ENCODE measurements at regions not wholly inside any gene's neighbourhood (a gene's known extent, or its start where the extent isn't known, plus 50 kb on each side); places are given as distances from the start of the nearest gene placed in this dataset.

DNA sequence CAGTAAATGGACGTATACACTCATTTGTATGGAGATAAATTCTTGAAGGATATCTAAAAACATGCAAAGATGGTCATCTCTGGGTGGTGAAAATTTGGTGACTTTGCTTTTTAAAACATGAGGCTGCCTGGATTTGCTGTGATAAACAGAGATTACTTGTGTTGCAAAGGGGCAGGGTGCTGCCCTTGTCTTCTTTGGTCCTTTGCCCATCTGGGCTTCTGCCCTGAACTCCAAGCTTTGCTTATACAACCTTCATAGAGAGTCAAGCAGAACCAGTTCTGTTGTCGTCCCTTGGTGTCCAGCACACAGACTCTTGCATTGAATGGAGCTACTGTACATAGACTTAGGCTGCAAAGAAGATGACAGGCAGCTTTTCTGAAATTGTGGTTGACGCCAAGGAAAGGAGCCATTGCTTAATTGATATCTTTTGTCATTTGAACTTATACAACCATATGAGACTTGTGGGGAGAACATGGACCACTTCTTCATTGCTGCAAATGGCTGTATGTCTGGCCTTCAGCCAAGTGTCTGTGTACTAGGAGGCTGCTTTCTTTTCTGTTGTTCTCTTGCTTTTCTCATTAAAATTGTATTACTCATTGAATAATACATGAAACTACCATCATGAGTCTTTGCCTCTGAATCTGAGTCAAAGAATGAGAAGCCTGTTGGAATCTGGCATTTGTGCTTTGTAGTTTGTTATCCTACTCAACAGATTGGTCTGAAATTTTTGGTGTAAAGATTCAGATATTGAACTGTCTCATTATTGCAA lies 152.5 kb downstream of the DMRT2 start:
- DNase-seq, result no peak

- DNase-seq, result no peak
These were observed 157.5 kb downstream of the DMRT2 start for GRCh38 chr9:1207686-1208085.

DNA sequence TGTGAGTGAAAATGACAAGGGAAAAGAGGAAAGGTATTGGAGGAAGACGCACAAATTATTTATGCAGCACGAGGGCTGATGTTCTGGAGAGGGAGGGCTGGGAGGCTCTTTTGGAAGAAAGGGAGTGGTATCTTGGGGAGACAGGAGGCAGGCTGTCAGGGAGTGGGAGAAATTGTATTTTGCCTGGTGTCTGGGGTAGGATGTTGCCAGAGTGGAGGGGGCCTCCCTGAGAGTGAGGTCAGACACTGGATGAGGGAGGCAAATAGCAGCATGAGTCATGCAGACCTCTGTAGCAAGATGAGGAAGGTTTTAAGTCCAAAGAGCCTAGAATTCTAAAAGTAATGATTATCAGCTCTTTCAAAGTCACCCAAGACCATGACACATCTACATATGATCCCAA lies 158.0 kb downstream of the DMRT2 start:
- no peak for DNase-seq

DNA sequence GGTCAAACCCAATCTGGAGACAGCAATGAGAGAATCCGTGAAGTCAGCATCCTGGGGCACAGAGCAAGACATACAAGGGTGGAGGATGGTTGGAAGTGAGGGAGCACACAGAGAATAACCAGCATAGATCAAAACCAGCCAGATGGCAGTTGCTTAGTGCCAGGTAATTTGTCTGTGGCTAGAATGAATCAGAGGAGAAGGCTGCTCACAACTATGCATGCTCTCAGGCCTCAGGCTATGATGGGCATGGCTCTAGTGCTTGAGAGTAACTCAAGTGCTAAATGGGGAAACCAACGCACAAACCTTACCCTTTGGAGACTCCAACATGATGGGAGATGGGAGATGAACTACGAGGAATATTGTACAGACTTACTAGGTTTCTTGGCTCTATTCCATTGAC lies 160.8 kb downstream of the DMRT2 start:
- no peak for DNase-seq

GRCh38 chr9:1216532-1216931 lies 166.4 kb downstream of the DMRT2 start:
- DNase-seq, result no peak

- no peak for DNase-seq
These were observed 166.9 kb downstream of the DMRT2 start for GRCh38 chr9:1217076-1217475.

GRCh38 chr9:1219284-1219683 lies 169.1 kb downstream of the DMRT2 start:
- no peak for DNase-seq

- DNase-seq, result no peak
These were observed 171.1 kb downstream of the DMRT2 start for GRCh38 chr9:1221298-1221697.

- DNase-seq, result no peak
These were observed 172.4 kb downstream of the DMRT2 start for GRCh38 chr9:1222511-1222910.

- DNase-seq, result no peak
These were observed 182.1 kb downstream of the DMRT2 start for GRCh38 chr9:1231998-1232919.

DNA sequence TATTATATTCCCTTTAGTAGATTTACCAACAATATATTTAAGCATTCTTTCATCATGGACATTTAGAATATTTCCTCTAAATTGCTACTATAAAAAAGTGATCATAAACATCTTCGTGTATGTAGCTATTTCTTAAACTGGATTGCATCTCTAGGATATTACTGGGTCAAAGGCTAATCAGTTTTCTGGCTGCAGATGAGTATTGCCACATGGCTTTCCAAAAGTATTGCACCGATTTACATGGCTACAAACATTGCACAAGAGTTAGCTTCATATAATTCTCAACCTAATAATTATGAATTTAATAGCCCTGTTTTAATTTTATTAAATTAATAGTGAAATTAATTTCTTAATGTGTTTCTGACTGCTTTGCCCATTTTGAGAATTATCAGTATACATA lies 183.4 kb downstream of the DMRT2 start:
- DNase-seq, result no peak

DNA sequence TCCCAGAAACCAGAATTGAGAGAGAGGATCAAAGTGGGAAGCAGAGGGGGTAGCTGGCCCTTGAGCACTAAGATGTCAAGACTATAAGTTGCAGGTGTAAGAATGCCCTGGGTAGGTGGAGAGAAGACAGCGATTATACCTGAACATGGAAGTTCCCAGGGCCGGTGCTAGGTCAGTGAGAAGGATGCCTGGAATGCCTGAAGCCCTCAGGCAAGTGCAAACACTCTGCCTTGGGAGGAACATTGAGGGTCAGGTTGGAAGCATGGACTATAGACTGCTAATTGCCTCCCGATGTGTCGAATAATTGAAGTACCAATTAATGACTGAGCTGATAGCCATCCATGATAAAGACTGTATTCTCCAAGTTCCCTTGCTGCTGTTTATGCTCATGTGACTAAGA lies 185.5 kb downstream of the DMRT2 start:
- no peak for DNase-seq

DNA sequence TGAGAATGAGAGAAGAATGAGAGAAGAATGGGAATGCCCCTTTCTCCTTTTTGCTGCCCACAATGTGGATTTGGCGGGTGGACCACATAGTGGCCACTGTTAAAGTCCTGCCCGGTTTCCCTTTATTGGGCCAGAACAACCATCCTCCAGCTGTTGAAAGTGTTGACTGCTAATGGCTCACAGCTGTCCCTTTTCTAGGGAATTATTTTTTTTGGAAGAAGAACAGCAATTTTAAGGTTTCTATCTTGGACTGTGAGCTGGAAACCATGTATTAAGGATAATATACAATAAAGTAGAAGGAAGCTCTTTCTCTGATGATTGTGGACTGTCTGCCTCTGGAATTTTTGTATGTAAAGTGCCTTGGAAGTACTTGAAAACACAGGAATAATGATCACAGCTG lies 185.9 kb downstream of the DMRT2 start:
- DNase-seq, result no peak

GRCh38 chr9:1238407-1238806 lies 188.2 kb downstream of the DMRT2 start:
- no peak for DNase-seq

- DNase-seq, result no peak
These were observed 198.6 kb downstream of the DMRT2 start for GRCh38 chr9:1248743-1249142.

DNA sequence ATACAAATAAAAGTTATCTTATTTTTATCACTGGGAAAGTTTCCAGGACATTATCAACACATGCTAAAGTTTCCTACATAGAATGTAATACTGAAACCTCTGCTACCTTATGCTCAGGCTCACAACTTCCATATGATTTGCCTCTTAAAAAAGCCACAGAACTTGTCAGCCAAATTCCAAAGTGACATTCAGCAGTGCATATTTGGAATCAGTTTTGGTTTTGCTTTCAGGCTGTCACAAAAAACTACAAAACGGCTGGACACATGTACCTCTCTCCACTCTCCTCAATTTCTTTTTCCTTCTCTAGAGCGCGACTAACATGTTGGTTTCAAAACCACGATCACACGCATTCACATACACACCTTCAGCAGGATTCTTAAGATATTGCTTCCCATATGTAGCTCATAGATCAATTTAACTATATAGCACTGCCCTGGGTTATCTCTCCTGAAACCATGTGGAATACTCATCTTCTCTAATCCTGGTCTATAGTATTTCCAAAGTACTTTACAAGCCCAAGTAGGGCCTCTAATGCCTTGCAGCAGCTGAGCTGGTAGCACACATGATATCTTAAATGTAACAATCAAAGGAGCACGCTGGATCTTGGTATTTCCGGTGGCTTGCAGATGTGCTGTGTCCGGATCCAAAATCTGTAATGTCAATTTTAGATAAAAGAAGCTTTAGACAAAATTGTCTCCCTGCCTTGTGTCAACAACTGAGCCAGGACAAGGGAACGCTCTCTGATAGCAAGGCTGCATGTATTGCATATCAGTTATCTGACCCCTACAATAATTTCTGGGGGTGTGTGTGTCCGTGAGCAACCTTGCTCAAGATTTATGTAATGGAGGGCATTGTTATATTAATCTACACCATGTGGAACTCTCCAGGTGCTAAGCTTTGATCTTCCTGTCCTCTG lies 203.2 kb downstream of the DMRT2 start:
- no peak for DNase-seq

GRCh38 chr9:1254071-1254470 lies 203.9 kb downstream of the DMRT2 start:
- DNase-seq, result no peak

- DNase-seq, result no peak
These were observed 206.0 kb downstream of the DMRT2 start for GRCh38 chr9:1256178-1256577.

GRCh38 chr9:1261266-1261665 lies 211.1 kb downstream of the DMRT2 start:
- DNase-seq, result no peak

DNA sequence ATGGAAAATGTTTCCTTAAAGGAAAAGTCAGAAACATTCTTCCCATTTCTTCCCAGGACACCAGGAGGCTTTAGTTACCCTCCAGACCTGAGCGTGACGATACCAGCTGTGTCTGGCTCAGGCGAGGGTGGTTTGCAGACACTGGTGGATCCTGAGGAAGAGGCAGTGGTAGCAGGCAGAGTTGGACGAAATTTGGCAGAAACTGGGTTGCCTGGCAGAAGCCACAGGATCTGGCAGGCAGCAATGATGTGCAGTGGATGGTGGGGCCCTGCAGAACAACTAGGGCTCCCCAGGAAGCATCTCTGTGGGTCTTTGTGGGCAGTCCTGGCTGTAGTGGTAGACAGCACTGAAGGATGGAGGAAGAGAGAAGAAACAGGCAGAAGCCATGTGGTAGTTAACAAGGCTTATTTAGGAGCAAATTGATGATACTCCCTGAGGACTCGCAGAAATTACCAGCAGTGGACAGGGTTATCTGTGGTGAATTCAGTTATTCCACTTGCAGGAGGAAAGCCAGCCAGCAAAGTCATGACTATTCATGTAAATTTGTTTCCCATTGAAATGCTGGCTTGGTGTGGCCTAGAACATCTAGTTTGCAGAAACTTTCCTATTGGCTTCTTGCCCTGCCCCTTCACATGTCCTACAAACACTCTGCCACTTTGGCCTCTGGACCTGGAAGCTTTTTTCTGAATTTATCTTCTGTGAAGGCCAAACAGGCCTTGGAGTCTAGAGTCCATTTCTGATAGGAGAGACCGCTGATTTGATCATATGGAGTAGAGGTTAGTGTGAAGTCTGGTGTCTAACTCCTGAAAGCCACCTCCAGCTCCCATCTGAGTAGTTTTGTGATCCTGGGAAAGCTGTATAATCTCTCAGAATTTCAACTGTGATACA lies 212.0 kb downstream of the DMRT2 start:
- no peak for DNase-seq

- DNase-seq, result no peak
These were observed 217.0 kb downstream of the DMRT2 start for GRCh38 chr9:1267141-1267570.

GRCh38 chr9:1267581-1267980 lies 217.4 kb downstream of the DMRT2 start:
- no peak for DNase-seq
